Inferior parietal cortex (tissue), 1 donor: ENCODE measurements at regions not wholly inside any gene's neighbourhood (a gene's known extent, or its start where the extent isn't known, plus 50 kb on each side); places are given as distances from the start of the nearest gene placed in this dataset.

Experiments used
- DNase-seq: peaks from one replicate; pipeline ENCODE4 v3.0.0-alpha.2; 2016; ENCODE audit errors: extremely low spot score

GRCh38 chr10:128710798-128711183 is 584.6 kb upstream of the MKI67 start:
- no peak for DNase-seq

- no peak for DNase-seq
These were observed 585.6 kb upstream of the MKI67 start for GRCh38 chr10:128711806-128712205.

- no peak for DNase-seq
These were observed 586.6 kb upstream of the MKI67 start for GRCh38 chr10:128712661-128713400.

- DNase-seq: no peak
These were observed 587.2 kb upstream of the MKI67 start for GRCh38 chr10:128713471-128713870.

GRCh38 chr10:128713874-128714570 is 587.8 kb upstream of the MKI67 start:
- DNase-seq: no peak

GRCh38 chr10:128714644-128715415 is 588.6 kb upstream of the MKI67 start:
- DNase-seq: no peak

GRCh38 chr10:128716181-128716580 is 590.0 kb upstream of the MKI67 start:
- no peak for DNase-seq

- DNase-seq: no peak
These were observed 595.8 kb upstream of the MKI67 start for GRCh38 chr10:128721963-128722445.

GRCh38 chr10:128722947-128723346 is 596.7 kb upstream of the MKI67 start:
- no peak for DNase-seq

- no peak for DNase-seq
These were observed 597.5 kb upstream of the MKI67 start for GRCh38 chr10:128723631-128724205.

- DNase-seq: no peak
These were observed 599.3 kb upstream of the MKI67 start for GRCh38 chr10:128725531-128725930.

GRCh38 chr10:128727114-128727513 is 600.9 kb upstream of the MKI67 start:
- no peak for DNase-seq

- peak; percentile 68 for DNase-seq
These were observed 603.7 kb upstream of the MKI67 start for GRCh38 chr10:128729910-128730420.

GRCh38 chr10:128730922-128731321 is 604.7 kb upstream of the MKI67 start:
- no peak for DNase-seq

- DNase-seq: peak; percentile 39
These were observed 607.9 kb upstream of the MKI67 start for GRCh38 chr10:128734161-128734560.

GRCh38 chr10:128734734-128735133 is 608.5 kb upstream of the MKI67 start:
- DNase-seq: no peak

GRCh38 chr10:128735996-128736395 is 609.8 kb upstream of the MKI67 start:
- no peak for DNase-seq

GRCh38 chr10:128738386-128738915 is 612.2 kb upstream of the MKI67 start:
- no peak for DNase-seq

GRCh38 chr10:128739930-128740329 is 613.7 kb upstream of the MKI67 start:
- no peak for DNase-seq

GRCh38 chr10:128741180-128741579 is 615.0 kb upstream of the MKI67 start:
- no peak for DNase-seq

GRCh38 chr10:128741680-128742079 is 615.5 kb upstream of the MKI67 start:
- no peak for DNase-seq

- DNase-seq: no peak
These were observed 617.9 kb upstream of the MKI67 start for GRCh38 chr10:128744092-128744491.
